DMS114 treated with DMSO at 0.1 percent for 48 hours (cell line): ENCODE measurements at regions not wholly inside any gene's neighbourhood (a gene's known extent, or its start where the extent isn't known, plus 50 kb on each side); places are given as distances from the start of the nearest gene placed in this dataset.
"Not testable (repeated sequence)": the region's sequence is repeated elsewhere in the genome, so short reads cannot be mapped to it uniquely, and the experiment has no call there.

ENCODE experiments used
- DNase-seq: peaks from one replicate; lab custom pipeline; 2025; ENCODE audit not compliant: unreplicated experiment; lab: John Stamatoyannopoulos, UW

DNA sequence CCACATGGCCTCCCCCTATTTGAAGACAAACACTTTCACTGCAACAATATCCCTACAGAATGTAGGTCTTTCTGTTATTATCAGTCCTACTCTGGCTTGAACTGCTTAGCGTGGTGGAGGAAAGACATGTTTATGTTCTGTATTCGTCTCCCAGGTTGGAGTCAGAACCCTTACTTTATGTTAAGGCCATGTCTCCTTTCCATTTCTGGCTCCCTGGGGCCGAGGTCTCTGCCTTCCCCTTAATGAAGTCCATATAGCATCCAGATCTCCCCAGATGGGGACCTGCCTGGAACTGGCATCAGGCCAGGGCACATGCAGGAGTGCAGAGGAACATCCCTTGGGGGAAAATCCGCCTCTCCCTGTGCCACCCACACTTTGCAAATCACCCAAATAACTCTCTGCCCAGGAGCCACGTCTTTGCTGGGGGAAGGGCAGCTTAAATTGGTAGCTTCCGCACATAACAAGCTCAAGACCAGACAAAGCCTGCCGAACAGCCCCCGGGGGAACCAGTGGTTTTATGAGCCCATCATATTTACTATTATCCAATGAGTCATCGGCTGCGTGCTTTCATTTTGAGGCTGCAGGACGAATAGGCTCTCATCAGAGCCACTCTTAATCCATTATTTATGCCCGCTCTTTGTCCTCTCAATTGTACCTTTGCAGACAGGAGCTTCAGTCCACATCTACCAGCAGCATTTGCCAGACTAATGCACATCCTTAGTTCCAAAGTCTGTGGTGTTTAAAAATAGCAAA, 237.0 kb downstream of the UACA start:
- no peak for DNase-seq

DNA sequence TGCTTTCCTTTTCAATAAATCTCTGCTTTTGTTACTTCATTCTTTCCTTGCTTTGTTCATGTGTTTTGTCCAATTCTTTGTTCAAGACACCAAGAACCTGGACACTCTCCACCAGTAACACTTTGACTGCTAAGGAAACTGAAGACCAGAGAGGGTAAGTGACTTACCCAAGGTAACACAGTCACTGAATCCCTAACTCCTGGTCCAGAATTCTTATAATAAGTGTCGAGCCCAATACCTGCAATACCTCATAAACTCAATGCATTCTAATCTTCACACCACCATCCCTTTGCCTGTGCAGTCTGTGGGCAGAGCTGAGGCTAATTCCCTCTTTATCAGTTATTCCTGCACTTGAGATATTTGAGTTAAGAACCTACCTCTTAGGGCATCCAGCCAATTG, 237.8 kb downstream of the UACA start:
- DNase-seq = no peak

DNA sequence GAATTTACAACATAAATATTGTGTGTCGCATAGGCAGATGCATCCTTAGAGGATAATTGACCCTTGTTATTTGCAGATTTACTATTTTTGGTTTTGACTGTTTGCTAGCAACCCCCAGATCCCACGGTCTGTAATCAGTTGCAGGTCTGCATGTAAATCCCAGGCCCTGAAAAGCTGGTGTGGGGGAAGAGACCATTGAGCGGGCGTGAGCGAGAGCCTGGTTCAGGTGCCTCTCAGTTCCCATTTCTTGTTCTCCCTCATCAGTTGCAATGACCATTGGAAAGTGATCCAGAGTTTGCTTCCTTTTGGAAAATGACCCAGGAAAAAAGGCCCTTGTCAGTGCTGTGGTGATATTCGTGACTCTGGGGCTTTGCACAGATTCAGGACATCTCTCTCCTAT, 238.9 kb downstream of the UACA start:
- DNase-seq = no peak

GRCh38 chr15:70523616-70524015, 239.7 kb downstream of the UACA start:
- no peak for DNase-seq

DNA sequence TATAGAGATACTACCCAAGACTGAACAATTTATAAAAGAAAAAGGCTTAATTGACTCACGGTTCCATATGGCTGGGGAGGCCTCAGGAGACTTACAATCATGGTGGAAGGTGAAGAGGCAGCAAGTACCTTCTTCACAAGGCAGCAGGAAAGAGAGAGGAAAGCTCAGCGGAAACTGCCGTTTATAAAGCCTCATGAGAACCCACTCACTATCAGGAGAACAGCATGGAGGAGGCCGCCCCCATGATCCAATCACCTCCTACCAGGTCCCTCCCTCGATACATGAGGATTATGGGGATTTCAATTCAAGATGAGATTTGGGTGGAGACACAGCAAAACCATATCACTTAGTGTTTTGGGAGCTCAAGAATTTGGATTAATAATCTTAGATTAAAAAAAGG, 240.2 kb downstream of the UACA start:
- no peak for DNase-seq

- no peak for DNase-seq
Measured at GRCh38 chr15:70522323-70522966, 240.9 kb downstream of the UACA start.

DNA sequence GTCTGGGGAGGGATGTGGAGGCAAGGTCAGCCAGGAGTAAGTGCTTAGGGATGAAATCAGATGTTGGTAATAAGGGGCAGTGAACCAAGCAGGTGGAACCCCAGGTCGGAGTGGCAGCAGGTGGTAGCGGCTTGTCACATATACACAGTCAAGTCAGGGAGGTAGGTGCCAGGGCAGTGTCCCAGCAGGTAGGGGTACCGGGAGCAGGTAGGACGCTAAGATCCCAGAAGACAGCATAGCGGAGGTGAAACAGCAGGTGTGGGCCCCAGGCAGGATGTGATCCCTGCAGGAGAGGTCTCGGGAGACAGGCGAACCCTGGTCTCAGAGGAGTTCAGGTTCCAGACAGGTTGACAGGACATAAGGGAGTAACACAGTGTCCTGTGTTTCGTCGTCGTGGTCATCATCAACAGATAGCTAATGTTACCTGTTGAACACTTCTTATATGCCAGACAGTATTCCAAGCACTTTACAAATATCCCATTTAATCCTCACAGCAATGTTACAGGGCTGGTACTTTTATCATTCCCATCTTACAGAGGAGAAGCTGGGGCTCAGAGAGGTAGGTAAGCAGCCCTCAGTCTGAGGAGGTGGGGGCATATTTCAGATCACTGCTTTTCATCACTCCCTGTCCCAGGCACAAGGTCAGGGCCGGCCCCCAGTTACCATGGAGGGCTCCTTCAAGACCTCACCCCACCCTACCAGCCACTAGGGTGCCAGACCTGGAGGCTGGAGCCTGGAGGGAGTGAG, 241.6 kb downstream of the UACA start:
- no peak for DNase-seq

DNA sequence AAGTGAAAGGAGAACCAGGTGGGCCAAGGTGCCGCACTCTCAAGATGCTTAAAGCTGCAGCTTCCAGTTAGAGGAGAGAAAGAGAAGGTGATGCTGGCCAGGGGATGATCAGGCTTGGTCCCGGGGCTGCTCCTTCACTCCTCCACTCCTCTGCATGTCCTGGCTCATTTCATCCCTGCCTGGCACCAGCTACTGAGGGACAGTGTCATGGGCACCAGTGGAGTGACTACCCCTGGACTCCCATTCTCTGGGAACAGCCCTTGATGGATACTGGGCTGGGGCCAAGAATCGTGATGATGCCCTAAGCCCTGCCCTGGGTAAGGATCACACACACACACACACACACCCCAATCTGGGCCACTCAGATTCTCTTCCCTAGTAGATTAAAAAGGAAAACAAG, 243.7 kb downstream of the UACA start:
- no peak for DNase-seq

GRCh38 chr15:70519004-70519365, 244.4 kb downstream of the UACA start:
- no peak for DNase-seq

- DNase-seq = no peak
Measured at GRCh38 chr15:70518201-70519003, 245.0 kb downstream of the UACA start.

DNA sequence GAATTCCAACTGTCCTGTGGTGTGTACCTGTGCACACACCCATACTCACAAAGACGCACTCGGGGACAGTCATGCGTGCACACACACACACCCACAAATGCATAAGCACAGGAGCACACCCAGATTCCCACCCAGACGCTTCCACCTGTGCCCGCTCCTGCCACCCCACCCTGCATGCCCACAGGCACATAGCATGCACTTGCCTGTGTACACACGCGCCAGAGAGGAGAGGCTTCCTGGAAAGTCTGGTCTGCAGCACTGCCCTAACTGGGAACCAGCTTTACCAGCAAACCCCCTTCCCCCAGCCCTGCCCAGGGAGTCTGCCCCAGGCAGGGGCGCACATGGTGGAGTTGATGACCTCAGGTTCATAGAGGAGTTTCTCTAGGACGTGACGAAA, 246.2 kb downstream of the UACA start:
- no peak for DNase-seq

DNA sequence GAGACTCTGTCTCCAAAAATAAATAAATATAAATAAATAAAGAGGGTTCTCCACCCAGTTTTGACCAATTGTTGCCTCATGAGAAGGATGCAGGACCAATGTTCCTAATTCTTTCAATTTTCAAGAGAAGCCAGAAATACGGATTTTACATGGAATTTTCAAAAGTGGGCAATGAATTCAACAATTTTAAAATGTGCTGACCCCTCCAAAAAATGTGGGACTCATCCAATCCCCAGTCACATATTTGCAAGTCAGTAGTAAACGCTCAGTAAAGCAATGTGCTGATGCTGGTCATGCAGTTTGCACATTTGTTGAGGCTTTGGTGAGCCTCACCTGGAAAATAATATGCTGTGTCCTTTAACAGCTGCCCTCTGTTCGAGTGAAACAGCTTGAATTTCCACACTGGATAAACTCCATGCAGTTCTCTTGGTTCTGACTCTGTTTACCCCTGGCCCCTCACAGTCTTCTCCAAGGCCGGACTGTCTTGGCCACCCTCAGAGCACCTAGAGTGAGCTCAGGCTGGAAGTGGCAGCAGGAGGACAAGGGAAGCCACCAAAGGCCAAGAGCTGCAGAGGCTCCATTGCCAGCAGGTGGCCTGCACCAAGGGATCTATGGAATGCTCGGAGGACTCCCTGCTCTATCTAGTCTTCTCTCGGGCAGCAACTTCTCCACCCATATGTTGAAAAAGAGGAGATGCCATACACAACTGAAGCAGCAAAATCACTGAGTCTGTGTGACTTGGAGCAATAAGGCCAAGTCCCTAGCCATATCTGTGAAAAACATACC, 246.8 kb downstream of the UACA start:
- DNase-seq = no peak

DNA sequence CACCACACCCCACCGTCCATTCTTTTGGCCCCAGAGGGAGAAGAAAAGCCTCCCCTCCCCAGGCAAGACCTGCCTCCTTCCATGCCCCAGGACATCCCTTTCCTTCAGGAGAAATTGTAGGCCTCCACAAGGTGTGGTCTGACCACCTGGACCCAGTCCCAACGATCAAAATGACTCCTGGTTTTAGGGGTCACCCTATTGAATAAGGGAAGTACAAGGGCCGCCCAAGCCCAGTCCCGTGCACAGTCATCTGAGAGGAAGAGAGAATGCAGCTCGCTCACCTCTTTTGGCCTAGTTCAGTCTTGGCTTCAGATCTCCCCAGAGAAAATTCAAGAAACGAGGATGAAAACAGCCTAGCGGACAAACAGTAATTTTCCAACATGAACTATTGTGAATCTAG, 249.1 kb downstream of the UACA start:
- DNase-seq = no peak

GRCh38 chr15:70513819-70514218, 249.5 kb downstream of the UACA start:
- no peak for DNase-seq

- no peak for DNase-seq
Measured at GRCh38 chr15:70512772-70513362, 250.5 kb downstream of the UACA start.

GRCh38 chr15:70511972-70512587, 251.3 kb downstream of the UACA start:
- not testable (repeated sequence) for DNase-seq

GRCh38 chr15:70510433-70510832, 252.9 kb downstream of the UACA start:
- DNase-seq = no peak

DNA sequence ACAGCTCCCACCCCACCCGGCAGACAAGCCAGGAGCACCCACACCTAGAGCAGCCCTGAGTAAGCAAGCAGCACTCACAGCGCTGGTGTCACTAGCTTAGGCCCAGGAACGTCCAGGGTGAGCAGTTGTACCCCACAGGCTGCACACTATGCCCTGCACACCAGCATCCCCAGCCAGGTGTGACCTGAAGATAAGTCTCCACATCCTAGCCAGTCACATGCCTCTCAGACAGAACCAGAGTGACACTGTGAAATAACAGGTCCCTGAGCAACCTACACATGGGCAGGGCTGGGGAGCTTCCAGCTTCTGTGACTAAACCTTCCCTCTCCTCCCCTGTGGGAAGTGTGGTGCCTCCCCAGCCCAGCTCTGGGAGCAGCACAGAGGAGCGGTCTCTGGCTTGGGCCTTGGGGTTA, 253.6 kb downstream of the UACA start:
- no peak for DNase-seq

DNA sequence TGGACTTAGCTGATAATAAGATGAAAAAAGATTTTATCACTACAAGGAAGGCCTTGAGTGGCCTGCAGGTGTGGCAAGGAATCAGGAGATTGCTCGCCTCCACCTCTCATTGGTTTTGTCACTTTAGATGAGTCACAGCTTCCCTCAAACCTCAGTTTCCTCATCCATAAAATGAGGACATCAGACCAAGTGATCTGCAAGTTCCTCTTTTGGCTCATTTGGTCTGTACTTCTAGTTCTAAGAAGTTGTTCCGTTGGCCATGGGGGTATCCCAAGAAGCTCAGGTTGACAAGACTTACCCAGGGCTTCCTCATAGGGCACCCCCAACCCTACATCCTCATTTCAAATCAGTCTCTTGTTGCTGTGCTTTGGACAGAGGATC, 254.1 kb downstream of the UACA start:
- no peak for DNase-seq
